NOMO-1 (cell line): ENCODE measurements at regions not wholly inside any gene's neighbourhood (a gene's known extent, or its start where the extent isn't known, plus 50 kb on each side); places are given as distances from the start of the nearest gene placed in this dataset.
"Not testable (repeated sequence)": the region's sequence is repeated elsewhere in the genome, so short reads cannot be mapped to it uniquely, and the experiment has no call there.

Source experiments
- DNase-seq, 2 experiments: peaks; one replicate each; lab custom pipeline; 2025; ENCODE audit not compliant: unreplicated experiment in 2 of 2; lab: John Stamatoyannopoulos, UW

DNA sequence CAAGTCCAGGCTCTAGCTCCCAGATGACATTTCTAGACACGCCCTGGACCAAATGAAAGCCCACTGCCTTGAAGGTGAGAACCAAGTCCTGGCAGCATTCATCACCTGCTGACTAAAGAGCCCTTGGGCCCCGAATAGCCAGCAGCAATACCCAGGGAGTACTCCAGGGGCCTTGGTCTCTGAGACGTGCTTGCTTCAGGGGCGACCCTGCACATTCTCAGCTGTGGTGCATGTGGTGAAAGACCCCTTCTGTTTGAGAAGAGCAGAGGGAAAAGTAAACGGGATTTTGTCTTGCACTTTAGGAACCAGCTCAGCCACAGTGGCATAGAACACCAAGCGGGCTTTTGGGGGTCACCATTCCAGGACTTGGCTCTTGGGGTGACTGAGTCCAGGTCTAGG is 260.5 kb upstream of the MYT1L start:
- DNase-seq = no peak

- no peak for DNase-seq
Observed at GRCh38 chr2:2590841-2591541, 259.9 kb upstream of the MYT1L start.

DNA sequence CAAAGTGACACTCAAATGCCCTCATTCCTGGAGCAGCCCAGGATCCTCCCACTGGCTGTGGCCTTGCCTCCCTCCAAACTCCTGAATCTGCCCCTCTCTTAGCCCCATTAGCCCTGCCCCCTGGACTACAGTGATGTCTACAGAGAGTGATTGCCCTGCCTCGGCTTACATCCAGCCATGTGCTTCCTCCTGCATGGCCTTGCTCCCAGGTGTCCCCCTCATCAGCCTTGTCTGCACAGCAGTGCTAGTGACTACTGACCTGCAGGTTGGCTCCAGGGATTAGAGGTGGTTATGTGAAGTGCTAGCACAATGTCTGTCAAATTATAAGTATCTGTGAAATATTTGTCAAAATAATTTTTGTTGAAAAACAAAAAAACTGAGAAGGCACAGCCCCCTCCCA is 259.1 kb upstream of the MYT1L start:
- no peak for DNase-seq

- no peak for DNase-seq
Observed at GRCh38 chr2:2588777-2589176, 257.7 kb upstream of the MYT1L start.

GRCh38 chr2:2587354-2587753 is 256.3 kb upstream of the MYT1L start:
- no peak for DNase-seq

DNA sequence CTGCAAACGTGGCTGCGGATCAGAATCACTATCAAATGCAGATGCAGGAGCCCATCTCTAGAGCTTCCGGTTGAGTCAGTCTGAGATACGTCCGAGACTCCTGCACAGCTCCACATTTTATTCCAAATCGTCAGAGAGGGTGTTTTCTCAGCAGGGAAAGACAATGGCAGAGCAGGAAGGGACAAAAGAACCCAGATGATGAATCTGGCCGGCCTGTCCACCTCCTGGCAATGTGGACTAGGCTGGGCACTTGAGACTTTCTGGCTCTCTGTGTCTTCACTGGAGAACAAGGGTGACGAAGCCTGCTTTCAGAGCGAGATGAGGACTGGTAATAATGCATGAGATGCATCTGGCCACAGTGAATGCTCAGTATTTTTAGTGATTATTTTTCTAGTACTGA is 255.9 kb upstream of the MYT1L start:
- DNase-seq = no peak

- DNase-seq = no peak
Observed at GRCh38 chr2:2586068-2586776, 255.1 kb upstream of the MYT1L start.

DNA sequence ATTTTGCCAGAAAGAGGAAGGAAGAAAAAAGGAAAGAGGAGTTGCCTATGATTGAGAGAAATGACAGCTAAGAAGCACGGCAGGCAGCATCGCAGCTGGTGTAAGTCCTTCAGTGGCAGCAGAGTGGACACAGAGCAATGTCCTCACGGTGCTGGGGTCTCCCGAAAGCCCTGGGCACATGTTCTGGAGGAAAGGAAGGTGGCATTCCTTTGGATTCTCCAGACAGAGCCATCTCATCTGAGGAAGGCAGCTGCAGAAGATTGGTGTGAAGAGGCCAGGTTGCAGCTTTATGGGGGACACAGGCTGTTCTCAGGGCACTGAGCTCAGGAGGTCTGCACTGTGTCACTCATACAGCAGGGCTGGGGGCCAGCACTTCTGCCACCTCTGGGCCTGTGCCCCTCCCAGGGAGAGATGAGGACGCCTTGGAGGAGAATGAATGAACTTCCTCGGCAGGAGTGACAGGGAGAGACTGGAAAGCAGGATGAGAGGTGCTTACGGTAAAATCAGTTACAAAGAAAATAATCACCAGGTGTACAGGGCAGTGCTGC is 252.0 kb upstream of the MYT1L start:
- no peak for DNase-seq

DNA sequence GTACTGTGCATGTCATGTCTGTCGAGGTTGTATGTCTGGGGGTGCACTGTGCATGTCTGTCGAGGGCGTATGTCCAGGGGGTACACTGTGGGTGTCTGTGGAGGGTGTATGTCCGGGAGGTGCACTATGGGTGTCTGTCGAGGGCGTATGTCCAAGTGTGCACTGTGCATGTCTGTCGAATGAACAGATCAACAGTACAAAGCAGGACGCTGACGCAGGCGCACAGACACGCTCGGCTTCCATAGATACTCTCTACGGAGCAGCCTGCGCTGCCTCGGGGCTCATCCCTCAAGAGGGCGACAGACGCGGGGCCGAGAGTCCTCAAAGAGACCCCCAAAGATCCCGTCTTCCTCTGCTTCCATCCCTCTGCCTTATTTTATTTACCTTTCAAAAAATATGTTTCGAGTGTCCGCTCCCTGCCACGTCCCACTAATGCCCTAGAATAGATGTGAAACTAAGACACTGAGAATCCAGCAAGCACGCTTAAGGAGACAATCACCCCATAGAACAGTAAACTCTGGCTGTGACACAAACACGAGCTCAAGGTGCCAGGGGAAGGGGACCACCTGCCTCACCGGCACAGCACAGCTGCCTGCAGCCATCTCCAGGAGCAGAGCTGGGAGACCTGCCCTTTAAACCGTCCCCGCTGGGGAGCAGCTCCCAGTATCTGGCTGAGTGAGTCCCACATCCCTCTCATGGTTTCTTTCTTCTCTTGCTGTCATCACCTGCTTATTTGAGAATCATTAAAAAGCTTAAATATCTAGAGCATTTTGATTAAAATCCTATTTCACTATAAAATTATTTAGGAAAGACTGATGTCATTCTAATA is 250.5 kb upstream of the MYT1L start:
- no peak for DNase-seq

- not testable (repeated sequence) for DNase-seq
Observed at GRCh38 chr2:2580841-2581240, 249.8 kb upstream of the MYT1L start.

GRCh38 chr2:2580341-2580740 is 249.3 kb upstream of the MYT1L start:
- DNase-seq = no peak

- DNase-seq = no peak
Observed at GRCh38 chr2:2579814-2580213, 248.7 kb upstream of the MYT1L start.

GRCh38 chr2:2577407-2577831 is 246.3 kb upstream of the MYT1L start:
- DNase-seq = no peak

GRCh38 chr2:2575870-2576386 is 244.9 kb upstream of the MYT1L start:
- no peak for DNase-seq

GRCh38 chr2:2575181-2575577 is 244.1 kb upstream of the MYT1L start:
- no peak for DNase-seq

- DNase-seq = no peak
Observed at GRCh38 chr2:2574401-2575180, 243.5 kb upstream of the MYT1L start.

- no peak for DNase-seq
Observed at GRCh38 chr2:2573658-2574293, 242.7 kb upstream of the MYT1L start.

GRCh38 chr2:2573205-2573604 is 242.1 kb upstream of the MYT1L start:
- DNase-seq = no peak

DNA sequence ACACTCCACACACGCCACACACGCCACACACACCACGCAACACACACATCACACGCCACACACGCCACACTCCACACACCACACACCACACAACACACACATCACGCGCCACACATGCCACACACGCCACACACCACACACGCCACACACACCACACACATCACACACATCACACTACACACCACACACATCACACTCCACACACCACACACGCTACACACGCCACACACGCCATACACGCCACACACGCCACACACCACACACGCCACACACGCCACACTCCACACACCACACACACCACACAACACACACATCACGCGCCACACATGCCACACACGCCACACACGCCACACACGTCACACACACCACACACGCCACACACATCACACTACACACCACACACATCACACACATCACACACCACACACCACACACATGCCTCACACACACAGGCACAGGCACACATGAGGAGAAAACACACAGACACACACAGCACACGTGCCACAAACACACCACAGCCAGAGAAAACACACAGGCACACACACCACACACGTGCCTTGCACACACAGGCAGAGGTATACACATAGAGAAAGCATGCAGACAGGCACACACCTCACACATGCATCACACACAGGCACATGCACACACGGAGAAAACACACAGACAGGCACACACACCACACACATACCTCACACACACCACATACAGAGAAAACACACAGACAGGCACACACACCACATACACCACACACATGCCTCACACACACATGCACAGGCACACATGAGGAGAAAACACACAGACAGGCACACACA is 241.5 kb upstream of the MYT1L start:
- DNase-seq = no peak
